PC-3 (cell line): ENCODE measurements at regions not wholly inside any gene's neighbourhood (a gene's known extent, or its start where the extent isn't known, plus 50 kb on each side); places are given as distances from the start of the nearest gene placed in this dataset.

Experiments used
- EZH2 ChIP-seq: fragments of 300-600 bp; sonication (generic); IDR thresholded peaks from one replicate; pipeline ENCODE4 v1.6.1; 2017; ENCODE audit warnings: antibody characterized with exemption, mild to moderate bottlenecking, low read length; ENCODE audit not compliant: unreplicated experiment
- EZH2phosphoT487 ChIP-seq: fragments of 300-600 bp; sonication (generic); IDR thresholded peaks from 2 replicates; pipeline ENCODE4 v1.6.1; 2018; ENCODE audit warnings: mild to moderate bottlenecking, antibody characterized with exemption, low read length, borderline replicate concordance
- TF ChIP-seq, protein P1 (sequence below): fragments of 300-600 bp; sonication (generic); conservative IDR thresholded peaks from 2 replicates; pipeline ENCODE4 v1.5.1; 2017; ENCODE audit warnings: antibody characterized with exemption, low read depth, mild to moderate bottlenecking, low read length

DNA sequence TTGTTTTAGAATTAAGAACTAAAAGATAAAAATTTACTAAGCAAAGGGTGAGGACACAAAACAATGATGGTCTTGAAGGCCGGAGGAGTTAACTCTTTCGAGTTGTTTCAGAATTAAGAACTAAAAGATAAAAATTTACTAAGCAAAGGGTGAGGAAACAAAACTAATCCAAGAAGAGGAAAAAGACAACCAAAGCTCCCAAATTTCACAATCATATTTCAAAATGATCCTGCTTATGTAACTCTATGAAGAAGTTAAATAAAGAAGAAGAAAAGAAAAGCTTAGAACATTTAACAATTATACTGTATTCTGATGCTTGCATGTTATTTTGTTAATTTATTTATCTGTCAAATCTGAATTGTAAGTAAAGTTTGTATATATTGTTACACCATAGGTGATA, 154.8 kb upstream of the SLIT2 start:
- TF ChIP-seq, protein P1, sequence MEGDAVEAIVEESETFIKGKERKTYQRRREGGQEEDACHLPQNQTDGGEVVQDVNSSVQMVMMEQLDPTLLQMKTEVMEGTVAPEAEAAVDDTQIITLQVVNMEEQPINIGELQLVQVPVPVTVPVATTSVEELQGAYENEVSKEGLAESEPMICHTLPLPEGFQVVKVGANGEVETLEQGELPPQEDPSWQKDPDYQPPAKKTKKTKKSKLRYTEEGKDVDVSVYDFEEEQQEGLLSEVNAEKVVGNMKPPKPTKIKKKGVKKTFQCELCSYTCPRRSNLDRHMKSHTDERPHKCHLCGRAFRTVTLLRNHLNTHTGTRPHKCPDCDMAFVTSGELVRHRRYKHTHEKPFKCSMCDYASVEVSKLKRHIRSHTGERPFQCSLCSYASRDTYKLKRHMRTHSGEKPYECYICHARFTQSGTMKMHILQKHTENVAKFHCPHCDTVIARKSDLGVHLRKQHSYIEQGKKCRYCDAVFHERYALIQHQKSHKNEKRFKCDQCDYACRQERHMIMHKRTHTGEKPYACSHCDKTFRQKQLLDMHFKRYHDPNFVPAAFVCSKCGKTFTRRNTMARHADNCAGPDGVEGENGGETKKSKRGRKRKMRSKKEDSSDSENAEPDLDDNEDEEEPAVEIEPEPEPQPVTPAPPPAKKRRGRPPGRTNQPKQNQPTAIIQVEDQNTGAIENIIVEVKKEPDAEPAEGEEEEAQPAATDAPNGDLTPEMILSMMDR = no peak
- no peak for TF ChIP-seq EZH2phosphoT487
- TF ChIP-seq EZH2 = no peak
